NCI-H446 treated with DMSO at 0.1 percent for 48 hours (cell line): ENCODE measurements at regions not wholly inside any gene's neighbourhood (a gene's known extent, or its start where the extent isn't known, plus 50 kb on each side); places are given as distances from the start of the nearest gene placed in this dataset.
"Not testable (repeated sequence)": the region's sequence is repeated elsewhere in the genome, so short reads cannot be mapped to it uniquely, and the experiment has no call there.

Experiments
- DNase-seq: peaks from one replicate; lab custom pipeline; 2025; lab: John Stamatoyannopoulos, UW

DNA sequence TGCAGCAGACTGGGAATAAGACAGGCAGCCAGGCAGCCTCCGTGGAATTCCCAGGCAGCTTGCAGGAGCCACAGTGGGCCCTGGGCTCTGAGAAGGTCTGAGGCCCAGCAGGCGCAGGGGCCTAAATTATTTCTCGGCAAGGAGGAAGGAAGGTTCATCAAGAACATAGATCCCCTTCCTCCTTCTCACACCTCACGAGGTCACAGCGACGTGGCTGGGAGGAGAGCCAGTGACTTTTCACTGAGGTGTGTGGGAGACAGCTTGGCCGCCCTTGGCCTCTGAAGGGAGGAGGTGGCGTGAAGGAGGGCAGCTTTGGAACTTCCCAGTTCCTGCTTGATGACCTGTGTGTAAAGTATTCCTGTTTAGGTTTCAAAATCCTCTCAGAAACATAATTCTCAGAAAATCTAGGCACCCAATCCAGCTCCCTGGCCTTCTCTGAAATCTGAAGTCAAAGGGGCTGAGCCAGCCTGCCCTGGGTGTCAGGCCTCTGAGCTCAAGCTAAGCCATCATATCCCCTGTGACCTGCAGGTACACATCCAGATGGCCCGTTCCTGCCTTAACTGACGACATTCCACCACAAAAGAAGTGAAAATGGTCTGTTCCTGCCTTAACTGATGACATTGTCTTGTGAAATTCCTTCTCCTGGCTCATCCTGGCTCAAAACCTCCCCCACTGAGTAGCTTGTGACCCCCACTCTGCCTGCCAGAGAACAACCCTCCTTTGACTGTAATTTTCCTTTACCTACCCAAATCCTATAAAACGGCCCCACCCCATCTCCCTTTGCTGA lies 161.0 kb downstream of the ADRA2C start:
- DNase-seq, result not testable (repeated sequence)

DNA sequence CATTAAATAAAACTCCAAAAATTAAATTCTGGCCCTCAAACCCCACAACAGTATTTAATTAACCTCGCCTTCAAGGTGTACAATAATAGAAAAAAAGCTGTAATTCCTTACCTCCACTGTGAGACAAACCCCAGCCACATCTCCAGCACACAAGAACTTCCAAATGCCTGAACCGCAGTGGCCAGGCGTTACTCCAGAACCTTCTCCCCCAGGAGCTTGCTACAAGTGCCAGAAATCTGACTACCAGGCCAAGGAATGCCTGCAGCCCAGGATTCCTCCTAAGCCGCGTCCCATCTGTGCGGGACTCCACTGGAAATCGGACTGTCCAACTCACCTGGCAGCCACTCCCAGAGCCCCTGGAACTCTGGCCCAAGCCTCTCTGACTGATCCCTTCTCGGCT lies 163.2 kb downstream of the ADRA2C start:
- DNase-seq, result not testable (repeated sequence)

DNA sequence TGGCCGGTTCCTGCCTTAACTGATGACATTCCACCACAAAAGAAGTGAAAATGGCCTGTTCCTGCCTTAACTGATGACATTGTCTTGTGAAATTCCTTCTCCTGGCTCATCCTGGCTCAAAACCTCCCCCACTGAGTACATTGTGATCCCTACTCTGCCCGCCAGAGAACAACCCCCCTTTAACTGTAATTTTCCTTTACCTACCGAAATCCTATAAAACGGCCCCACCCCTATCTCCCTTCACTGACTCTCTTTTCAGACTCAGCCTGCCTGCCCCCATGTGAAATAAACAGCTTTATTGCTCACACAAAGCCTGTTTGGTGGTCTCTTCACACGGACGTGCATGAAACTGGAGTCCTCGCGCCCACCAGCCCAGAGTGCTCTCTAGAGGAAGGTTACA lies 166.5 kb downstream of the ADRA2C start:
- not testable (repeated sequence) for DNase-seq

DNA sequence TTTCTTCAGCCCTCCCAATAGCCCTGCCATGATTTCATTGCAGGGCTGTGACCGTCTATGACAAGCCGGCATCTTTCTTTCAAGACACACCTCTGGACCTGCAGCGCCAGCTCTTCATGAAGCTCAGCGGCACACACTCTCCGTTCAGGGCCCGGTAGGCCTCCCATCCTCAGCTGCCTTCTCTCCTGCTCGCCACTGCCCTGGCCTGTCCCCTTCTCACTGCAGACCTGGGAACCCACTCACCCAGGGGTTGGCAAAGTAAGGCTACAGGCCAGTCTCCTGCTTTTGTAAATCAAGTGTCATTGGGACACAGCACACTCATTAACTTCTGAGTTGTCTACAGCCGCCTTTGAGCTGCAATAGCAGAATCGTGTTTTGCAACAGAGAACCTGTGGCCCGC lies 169.2 kb downstream of the ADRA2C start:
- not testable (repeated sequence) for DNase-seq

DNA sequence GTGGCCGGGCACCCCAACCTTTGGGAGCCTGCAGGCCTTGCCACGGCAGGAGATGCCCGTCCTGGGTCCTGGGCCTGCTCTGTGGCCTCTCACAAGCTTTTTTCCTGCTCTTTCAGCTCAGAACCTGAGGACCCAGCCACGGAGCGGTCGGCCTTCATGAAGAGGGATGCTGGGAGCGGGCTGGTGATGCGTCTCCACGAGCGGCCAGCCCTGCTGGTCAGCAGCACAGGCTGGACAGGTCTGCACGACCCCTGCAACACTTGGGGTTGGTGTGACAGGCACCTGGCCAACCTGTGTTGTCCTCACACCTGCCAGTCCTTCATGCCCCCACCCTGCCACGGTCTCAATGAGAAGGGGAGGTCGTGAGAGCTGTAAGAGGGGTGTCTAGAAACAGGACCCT lies 170.0 kb downstream of the ADRA2C start:
- DNase-seq, result no peak

DNA sequence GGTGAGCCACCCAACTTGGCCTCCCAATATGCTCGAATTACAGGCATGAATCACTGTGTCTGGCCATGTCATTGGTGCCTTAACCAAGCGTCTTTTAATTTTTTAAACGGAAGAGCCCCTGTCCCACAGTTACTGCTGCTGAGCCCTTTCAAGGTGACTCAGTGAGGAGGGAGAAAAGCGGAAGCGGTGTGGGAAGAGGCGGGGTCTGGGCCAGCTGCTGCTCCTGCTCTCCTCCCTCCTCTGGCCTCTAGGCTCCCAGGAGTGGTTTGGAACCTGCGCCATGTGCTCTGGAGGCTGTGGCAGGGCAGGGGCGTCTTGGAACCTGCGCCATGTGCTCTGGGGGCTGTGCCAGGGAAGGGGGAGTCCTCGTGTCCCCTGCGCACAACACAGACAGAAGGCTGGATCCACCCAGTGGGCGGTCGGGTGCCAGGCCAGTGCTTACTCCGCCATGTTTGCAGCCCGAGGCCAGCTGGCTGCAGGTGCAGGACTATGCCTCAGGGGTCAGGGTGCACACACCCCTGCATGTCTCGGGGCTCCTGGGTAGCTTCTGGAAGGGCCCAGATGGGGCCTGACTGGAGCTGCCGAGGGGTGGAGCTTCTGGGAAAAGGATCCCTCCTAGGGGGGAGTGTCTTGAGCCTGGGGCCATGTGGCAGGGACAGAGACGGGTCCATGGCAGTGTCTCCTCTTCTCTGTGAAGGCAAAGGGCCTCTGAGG lies 171.8 kb downstream of the ADRA2C start:
- DNase-seq, result not testable (repeated sequence)

DNA sequence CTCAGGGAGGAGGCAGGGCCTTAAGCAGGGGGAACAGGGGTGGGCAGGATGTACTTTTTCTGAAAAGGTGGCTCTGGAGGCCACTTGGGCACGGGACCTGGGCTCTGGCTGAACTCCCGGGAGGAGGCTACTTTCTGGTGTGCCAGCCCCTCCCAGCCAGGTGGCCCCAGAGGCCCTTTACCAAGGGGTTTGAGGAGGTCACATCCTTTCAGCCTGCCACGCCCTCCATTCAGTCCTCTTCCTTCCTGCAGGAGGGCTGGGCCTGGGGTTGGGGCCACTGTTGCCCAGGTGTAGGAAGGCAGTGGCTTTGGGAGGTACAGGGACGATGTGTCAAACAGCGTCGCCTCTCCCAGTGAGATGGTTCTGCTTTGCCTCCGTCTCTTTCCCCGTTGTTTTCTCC lies 172.5 kb downstream of the ADRA2C start:
- DNase-seq, result not testable (repeated sequence)

DNA sequence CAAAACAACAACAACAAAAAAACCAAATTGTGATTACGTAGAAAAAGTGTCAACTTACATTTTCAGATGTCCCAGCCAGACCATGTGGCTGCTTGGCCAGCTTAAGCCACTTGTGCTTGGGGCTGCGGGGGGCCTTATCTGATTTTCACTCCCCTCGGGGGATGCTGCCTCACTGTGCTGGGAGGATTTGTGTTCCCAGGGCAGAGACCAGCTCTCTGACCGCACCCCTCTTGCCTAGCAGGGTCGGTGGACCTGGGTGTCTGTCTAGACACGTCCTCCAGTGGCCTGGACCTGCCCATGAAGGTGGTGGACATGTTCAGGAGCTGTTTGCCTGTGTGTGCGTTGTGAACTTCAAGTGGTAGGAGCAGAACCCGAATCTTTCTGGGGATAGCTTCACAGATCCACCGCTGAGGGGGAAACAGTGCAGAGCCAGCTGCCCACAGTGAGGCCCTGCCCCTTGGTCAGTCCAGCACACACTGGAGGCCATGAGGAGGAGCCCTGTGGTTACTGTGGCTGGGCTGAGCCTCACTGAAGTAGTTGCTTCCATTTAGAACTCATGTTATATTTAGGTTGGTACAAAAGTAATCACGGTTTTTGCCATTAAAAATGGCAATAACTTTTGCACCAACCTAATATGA lies 173.9 kb downstream of the ADRA2C start:
- not testable (repeated sequence) for DNase-seq

DNA sequence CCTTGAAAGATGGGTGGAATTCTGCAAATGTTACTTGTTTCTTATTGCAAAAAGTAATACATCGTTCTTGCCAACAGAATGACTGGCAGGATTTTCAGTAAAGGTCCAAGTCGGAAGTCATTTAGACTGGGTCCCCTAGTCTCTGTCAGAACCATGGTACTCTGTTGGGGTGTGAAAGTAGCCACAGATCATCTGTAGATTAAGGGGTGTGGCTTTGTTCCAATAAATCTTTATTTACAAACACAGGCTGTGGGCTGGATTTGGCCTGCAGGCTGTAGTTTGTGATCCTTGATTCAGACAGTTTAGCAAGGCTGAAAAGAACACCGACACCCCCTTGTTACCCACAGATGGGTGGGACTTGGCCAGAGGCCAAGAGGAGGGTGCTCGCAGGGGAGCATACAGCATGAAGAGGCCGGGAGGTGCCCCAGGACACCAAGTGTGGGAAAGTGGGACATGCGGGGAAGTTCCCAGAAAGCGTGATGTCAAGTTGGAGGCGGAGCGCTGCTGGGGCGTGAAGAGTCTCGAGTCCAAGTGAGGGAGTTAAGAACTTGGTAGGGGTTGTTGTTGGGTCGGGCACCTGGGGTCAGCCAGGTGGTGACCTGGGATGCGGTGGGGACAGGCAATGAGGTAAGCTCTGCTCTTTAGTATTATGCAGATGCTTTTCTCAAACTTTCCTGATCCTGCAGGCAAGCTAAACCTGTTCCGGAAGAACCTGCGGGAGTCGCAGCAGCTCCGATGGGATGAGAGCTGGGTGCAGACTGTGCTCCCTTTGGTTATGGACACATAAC lies 175.7 kb downstream of the ADRA2C start:
- not testable (repeated sequence) for DNase-seq

DNA sequence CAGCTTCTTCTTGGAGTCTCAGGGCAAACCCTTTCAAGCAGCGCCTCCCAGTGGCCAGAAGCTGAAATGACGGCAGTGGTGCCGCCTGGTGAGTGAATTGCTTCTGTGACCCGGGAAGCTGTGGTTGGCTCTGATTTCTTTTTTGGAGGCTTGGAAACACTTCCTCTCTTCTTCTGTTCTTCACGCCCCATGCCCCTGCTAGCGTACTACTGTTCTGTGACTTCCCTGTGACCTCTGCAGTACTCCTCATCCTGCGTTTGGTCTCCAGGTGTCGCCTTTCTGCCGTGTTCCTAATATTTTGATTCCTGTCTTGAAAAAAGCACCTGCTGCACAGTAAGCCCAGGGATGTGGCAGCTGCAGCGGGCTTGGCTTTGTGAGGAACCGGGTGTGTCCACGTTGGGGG lies 176.4 kb downstream of the ADRA2C start:
- DNase-seq, result not testable (repeated sequence)

DNA sequence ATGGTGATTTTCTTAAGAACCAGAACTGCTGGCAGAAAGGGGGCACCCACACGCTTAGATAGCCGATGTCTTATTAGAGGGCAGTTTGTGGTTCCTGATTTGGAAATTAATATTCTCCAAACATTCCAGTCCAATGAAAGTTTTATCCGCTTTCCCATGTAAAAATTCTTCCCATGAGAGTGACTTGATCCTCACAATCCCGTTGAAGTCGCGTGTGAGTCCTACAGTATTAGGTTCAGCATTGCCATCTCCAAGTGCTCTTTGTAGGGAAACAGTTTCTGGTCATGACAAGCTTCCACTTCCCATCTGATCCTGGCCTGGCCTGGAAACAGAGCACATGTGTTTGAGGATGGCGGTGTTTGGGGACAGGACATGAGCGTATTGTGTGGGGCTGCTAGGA lies 176.9 kb downstream of the ADRA2C start:
- not testable (repeated sequence) for DNase-seq

DNA sequence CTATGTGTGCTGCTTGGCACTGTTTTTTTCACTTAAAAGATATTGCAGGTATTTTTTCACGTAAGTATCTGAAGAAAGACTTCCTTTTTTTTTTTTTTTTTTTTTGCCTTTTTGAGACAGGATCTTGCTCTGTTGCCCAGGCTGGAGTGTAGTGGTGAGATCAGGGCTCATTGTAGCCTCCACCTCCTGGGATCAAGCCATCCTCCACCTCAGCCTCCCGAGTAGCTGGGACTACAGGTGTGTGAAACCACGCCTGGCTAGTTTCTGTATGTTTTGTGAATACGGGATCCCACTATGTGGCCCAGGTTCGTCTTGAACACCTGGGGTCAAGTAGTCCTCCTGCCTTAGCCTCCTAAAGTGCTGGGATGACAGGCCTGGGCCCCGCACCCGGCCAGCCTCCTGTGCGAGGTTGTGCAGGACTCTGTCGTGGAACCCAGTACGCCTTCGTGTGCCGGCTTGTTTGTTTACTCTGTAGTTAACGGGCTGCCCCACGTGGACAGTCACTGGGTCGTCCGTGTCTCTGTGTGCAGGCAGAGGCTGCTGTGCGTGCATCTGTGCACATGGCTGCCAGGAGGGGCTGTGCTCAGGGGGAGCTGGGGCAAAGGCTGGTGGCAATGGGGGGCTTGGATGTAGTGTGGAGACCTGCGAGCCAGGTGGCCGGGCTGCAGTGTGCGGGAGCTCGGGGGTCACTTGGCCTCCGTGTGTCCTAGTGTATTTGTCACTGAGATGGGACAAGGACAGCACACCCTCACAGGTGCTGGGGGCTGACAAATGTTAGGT lies 179.5 kb downstream of the ADRA2C start:
- no peak for DNase-seq

DNA sequence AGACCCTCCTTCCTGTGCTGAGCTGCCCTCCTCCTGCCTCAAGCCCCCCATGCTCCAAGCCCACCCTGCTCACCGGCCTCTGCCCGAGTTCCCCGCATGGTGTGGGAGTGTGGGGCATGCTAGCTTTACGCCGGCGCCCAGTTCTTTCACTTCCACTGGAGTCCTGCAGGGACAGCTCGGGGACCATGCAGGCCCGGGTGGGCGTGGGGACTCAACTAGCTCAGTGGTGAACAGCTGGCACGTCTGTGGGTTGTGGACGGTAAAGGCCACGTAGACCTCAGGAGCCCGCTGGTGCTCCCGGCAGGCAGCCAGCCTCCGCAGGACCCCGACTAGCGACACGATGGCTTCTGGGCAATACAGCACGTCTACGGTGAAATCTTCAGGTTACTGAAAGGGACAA lies 180.4 kb downstream of the ADRA2C start:
- DNase-seq, result not testable (repeated sequence)

DNA sequence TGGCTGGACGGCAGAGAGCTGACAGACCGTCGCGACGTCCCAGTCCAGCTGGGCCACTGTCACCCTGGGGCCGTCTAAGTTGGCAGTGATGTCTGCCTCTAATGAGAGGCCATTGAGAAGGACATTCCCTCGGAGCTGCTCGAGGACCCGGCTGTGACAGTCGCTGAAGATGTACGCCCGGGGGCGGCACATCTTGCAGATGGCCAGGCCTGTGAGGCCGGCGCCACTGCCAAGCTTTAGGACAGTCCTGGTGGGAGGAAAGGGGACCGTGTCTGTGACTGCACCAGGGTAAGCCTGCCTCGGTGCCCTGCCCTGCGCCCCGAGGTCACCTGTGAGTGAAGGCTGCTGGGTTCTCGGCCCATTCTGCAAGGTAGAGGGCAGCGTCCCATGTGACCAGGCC lies 181.6 kb downstream of the ADRA2C start:
- DNase-seq, result not testable (repeated sequence)

DNA sequence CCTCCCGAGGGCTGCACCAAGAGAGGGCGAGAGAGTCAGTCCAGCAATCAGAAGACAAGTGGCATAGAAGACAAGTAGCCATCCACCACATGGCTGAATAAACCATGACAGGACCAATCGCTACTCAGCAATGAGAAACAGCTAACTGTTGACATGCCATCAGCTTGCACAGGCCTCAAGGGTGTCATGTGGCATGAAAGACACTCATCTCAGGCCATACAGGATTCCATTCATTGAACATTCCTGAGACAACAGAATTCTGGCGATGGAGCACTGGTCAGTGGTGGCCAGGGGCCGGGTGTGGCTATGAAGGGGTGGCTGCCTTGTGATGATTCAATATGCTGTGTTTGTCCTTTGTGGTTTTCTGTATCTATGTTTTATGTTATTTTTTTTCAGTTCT lies 182.0 kb downstream of the ADRA2C start:
- DNase-seq, result not testable (repeated sequence)

DNA sequence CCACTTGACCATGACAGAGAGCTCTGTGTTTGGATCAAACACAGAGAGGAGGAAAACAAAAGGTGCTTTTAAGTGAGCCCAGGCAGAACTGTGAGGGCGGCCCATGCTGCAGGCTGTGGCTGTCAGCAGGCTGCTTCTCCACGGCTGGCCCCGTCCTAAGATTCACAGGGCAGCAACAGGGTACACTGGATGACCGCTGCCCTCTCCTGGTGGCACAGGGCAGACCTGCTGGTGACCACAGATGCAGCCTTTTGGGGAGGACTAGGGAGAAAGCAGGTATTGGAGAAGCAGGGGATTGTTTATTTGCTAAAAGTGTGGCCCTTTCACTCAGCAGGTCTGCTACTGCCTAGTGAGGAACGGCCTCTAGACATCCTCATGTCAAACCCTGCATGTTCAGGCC lies 183.7 kb downstream of the ADRA2C start:
- not testable (repeated sequence) for DNase-seq

DNA sequence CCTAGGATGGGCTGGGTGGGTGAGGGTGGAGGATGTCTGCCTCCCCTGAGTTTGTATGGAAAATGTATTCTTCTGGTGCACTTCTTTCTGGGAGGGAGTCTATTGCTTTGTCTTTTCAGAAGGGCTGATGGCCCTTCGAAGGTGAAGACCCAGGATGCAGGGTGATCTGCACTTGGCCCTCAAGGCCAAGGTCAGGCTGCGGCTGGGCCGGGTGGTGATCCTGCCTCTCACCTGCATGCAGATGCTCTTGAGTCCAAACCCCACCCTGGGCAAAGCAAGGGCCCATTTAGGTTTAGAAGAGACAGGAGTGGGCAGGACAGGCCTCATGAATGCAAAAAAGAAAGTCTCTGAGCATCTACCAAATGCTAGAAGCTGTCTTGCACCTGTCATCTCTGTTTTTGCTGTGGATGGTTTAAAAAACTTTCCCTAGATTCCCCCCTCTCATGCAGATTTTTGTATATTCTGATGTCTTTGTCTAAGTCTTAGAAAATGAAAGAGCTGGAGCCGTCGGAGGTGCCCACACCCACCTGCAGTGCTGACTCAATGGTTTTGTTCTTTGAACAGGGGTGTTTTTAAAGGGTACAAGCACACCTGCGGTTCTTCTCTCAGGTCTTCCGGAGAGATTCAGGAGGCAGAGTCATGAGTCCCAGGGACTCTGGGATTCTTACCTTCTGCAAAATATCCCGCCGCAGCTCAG lies 186.4 kb downstream of the ADRA2C start:
- not testable (repeated sequence) for DNase-seq

DNA sequence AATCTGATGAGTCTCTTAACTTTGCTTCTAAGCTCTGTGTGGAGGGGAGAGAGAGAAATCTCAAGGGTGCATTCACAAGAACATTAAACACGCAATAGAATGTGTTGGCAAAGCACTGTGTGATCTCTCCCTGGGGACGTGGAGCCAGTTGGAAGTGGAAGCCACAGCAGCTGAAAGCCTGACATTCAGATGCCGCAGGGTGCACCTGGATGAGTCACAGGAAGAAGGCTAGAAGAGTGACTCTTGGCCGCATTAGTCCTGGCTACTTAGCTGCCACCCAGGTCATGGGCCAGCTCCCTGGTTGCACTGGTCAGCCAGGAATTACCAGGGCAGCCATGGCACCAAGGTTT lies 186.9 kb downstream of the ADRA2C start:
- not testable (repeated sequence) for DNase-seq

DNA sequence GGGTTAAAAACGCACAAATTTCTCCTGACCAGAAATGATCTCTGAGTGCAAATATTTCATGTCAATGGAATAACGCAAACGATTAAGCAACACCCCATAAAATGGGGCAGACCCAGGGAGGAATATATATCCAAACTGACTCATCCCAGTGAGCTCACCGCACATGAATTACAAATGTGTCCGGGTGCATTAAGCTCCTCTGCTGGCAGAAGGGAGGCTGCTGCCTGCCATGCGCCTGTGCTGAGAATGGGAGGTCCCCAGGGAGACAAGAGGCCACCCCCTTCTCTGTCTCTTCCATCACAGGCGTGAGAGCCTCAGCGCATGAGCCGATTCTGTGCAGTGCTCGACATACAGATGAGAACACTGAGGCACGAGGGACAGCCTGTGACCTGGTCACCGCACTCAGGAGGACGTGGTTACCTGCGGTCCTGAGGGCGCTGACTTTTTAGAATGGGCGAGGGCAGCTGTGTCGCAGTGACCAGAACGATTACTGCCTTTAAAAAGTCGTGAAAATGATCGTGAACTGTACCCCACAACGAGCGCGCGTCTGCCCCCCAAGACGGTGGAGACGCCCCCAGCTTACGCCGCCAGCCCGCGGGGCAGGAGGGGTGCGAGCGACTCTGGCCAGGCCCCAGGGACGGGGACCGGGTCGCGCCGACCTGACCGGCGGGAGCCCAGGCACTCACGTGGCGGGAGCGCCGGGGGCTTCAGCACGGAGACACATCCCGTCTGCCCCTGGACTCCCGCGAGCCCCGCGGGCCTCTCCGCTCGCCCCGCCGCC lies 188.5 kb downstream of the ADRA2C start:
- not testable (repeated sequence) for DNase-seq
